Ovary (tissue), 3 donors: ENCODE measurements at regions not wholly inside any gene's neighbourhood (a gene's known extent, or its start where the extent isn't known, plus 50 kb on each side); places are given as distances from the start of the nearest gene placed in this dataset.

ENCODE experiments used
- CTCF ChIP-seq, 3 donors: fragments of 450-650 bp in 2 of 3; fragments of 200-600 bp in 1 of 3; IDR thresholded peaks; one replicate each; pipeline versions ENCODE4 v1.5.1 to v1.8.0; 2016 to 2022; ENCODE audit warnings: antibody characterized with exemption in 3 of 3, mild to moderate bottlenecking in 1 of 3
- EP300 ChIP-seq: sonication (generic); formaldehyde crosslinking; IDR thresholded peaks from one replicate; pipeline ENCODE4 v1.6.1; 2017; ENCODE audit warnings: antibody characterized with exemption
- POLR2A ChIP-seq: fragments of 450-650 bp; IDR thresholded peaks from one replicate; pipeline ENCODE4 v1.6.1; 2017; ENCODE audit warnings: antibody characterized with exemption, mild to moderate bottlenecking, moderate library complexity
- donor health status: DM: no; HTN: no; CAD: no.

- TF ChIP-seq POLR2A (no peak), CTCF (IDR thresholded peaks at IDR 0.05) (no peak), EP300 (no peak)
These were observed 289.8 kb upstream of the IRAK1BP1 start for GRCh38 chr6:78577585-78577984.
